D341Med (cell line): ENCODE measurements at regions not wholly inside any gene's neighbourhood (a gene's known extent, or its start where the extent isn't known, plus 50 kb on each side); places are given as distances from the start of the nearest gene placed in this dataset.
A peak's percentile ranks its signal among the peaks of the same experiment; 100 is the strongest.

Source experiments
- DNase-seq: peaks from one replicate; pipeline ENCODE4 v3.0.0; 2012; ENCODE audit warnings: low spot score

- DNase-seq = no peak
These were observed 70.1 kb upstream of the HIF1A start for GRCh38 chr14:61625165-61625564.

GRCh38 chr14:61627612-61628011 is 67.7 kb upstream of the HIF1A start:
- DNase-seq = no peak

DNA sequence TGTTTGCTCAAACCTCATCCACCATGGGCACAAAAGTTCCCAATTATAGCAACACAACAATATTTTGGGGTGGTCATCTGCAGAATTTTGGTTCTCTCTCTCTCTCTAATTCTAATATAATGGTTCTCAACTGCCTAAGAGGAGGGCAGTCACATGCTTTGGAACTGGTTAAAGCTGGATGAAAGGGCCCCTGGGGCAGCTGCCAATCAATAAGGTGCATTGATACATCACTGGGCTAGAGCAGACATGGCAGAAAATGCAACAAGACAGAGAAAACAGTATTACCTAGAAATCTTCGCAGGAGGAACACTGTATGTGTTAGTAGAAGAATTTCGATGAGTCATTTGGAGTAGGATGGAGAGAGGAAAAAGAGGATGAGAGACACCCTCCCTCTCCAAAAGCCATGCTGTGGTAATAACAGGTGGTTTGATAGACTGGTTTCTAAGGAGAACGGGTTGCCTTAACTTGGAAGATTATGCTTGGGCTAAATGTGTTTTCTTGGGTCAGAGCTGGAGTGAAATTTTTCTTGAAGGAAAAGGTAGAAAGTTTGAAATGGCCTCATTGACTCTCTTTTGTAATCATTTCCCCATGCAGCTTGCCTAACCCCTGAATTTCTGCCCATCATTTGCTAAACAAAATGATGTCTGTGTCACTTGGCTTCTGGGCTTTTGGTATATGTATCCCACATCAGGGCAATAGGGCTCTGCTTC is 67.1 kb upstream of the HIF1A start:
- no peak for DNase-seq

DNA sequence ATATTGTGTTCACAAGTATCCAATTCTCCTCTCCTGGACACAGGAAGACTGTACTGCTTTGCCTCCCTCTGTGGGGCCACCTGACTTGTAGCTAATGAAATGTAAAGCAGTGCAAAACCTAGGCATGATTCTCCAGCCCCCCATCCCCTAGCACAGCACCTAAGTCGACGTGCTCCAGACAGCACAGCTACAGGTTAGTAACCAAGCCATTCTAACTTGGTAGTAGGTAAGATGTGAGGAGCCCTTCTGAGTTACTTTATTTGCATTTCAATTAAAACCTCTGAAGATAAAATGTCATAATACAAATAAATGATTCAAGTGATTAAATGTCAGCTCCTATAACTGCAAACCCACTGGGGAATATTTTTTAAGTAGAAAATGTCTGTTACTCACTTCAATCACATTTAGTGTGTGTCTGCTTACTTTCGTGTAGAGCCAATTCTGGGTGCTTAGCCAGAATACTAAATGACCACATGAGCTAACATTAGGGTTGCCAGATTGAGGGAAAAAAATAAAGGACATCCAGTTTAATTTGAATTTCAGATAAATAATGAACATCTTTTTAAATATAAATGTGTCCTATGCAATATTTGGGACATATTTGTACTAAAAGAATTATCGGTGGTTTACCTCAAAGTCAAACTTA is 64.8 kb upstream of the HIF1A start:
- DNase-seq = no peak

- no peak for DNase-seq
These were observed 64.1 kb upstream of the HIF1A start for GRCh38 chr14:61631045-61631687.

DNA sequence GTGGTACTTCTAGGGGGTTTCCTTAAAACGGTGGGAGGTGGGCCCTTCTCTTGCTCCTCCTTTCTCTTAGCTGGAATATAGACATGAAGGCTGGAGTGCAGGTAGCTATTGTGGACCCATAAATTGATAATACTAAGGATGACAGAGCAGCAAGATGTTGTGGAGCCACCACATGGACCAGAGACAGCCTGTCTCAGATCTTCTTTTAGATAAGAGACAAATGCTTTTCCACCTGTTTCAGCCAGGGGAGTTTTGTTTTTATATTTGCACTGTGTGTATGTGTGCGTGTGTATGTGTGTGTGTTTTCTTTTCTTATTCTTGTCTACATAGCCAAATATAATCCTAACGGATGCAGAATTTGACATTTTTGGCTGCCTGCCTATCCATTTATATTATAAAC is 62.9 kb upstream of the HIF1A start:
- no peak for DNase-seq

DNA sequence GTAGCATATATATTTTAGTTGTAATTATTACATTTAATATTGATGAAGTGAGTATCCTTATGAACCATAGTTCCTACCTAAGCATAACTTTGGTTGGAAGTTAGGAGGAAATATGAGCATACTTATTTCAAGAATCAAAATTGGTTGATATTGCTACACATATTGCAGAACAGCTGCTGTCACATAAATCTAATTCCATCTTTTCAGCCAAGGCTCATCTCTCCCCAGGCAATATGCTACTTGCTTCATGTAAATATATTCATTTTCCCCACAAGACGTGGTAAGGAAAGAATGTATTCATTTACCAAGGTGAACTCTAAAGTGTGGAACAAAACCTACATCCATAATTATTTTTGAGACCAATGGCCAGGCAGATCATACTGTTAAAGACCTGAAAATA is 62.5 kb upstream of the HIF1A start:
- no peak for DNase-seq

DNA sequence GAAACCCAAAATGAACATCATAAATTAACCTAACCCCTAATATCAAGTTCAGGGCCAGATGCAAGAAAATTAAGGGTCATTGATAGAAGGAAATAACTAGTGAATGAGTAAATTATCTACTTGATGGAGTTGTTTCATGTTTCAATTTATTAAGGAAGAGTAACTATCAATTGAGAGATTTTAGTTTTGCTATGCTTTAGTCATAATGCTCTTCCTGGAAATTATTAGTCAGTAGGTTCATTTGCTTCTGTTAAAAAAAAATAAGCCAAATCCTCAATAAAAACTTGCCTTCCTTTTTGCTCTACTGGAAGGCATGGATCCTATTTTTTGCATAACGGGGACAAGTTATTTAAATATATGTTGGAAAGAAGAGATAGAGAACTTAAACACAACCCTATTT is 59.0 kb upstream of the HIF1A start:
- DNase-seq = no peak

DNA sequence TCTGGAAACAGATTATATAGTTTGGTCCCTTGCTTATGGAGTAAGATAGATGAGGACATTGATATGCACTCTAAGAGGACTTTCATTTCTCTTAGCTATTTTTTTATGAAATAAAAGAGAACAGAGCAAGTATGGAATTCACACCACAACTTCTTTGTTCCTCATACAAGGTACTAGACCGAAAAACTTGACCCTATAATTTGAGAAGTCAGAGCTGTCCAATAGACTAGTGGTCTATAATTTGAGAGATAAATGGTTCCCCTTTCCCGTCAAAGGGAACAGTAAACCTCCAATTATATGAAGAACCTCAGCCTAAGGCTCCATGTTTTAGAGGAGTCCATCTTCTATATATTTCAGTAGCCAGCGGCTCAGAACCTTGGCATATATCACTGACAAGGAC is 58.5 kb upstream of the HIF1A start:
- DNase-seq = no peak

DNA sequence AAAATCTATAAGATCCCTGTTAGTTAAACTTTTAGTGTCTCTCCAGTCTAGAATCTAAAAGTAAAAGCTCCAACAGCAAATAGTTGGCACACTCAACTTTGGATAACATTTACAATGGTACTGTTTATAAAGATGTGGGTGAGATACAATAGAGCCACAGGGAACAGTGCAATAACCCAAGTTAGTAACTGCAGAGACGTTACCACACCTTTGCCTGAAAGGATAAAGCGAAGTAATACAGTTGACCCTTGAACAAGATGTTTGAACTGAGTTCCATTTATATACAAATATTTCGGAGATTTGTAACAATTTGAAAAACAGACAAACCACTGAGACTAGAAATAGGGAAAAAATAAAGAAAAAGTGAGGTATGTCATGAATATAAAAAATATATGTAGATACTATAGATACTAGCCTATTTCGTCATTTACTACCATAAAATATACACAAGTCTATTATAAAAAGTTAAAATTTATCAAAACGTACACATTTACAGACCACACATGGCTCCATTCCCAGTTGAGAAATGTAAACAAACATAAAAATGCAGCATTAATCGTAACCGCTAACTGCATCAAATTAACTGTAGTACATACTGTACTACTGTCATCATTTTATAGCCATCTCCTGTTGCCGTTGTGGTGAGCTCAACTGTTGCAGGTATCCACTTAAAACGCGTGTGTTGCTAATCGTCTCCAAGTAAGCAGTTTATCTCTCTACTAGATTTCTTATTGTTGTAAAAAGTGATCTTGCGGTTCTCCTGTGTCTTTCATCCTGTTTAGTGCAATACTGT is 56.5 kb upstream of the HIF1A start:
- DNase-seq = no peak

DNA sequence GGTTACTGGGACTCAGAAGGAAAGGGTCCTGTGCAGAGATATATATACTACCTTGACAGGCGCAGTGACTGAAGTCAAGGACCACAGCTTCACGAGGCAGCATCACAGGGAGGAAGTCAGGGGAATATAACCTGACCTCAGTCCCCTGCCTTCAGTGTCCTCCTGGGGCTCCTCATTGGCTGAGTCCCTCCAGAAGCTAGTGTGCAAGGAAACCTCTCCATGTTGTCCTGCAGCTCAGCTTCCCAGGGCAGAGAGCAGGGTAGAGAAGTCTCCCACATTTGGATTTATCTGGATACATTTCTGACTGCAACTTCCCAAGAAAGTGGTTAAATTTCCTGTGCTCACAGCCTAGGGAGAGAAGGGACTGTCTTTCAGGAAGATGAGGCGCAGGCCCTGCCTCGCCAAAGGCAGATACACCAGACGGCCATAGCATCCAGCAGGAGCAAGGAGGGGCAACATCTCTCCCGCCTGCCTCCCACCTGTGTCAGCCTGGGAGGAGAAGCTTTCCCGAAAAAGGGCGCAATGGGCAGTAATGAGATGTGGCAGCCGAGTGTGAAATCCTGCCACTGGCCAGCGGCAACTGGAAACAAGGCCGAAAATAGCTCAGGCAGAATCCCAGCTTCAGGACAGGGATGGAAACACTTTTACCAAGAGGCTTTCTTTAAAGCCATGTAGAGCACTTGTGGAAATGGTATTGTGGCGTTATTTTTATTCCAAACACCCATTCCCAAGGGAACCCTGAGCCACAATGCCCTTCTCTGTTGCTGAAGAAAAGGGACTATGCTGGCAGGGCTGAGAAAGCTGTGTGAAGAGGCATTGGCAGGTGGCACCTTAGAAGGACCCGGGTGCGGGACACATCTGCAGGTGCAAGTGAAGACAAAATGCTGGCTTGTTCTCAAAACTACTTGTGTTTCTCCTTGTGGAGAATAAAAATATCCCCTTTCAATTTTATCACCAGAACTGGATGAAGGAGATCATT is 54.9 kb upstream of the HIF1A start:
- DNase-seq = no peak

DNA sequence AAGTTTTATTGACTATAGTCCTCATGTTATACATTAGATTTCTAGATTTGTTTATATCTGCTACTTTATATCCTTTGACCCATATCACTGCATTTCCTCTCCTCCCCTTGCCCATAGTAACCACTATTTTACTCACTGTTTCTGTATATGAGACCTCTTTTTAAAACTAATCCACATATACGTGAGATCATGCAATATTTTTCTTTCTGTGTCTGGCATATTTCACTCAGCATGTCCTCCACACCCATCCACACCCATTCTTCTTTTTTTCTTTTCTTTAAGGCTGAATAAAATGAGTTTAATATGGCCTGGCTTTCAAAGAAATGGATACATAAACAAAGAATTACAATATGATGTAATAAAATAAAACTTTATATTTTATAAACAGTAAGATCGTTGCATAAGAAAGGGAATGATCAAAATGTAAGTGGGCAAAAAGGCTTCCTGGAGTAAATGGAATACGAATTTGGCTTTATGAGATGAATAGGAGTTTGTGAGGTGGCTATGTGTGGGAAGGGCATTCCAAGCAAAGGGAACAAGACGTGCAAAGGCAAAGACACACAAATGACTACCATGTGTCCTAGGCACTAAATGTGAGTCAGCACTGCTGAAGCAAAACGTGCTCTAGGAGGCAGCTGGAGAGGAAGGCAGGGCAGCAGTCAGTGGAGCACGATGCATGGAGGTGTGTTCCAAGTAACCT is 53.2 kb upstream of the HIF1A start:
- DNase-seq = no peak

GRCh38 chr14:61642614-61642982 is 52.7 kb upstream of the HIF1A start:
- no peak for DNase-seq

- no peak for DNase-seq
These were observed 51.8 kb upstream of the HIF1A start for GRCh38 chr14:61643555-61643954.

DNA sequence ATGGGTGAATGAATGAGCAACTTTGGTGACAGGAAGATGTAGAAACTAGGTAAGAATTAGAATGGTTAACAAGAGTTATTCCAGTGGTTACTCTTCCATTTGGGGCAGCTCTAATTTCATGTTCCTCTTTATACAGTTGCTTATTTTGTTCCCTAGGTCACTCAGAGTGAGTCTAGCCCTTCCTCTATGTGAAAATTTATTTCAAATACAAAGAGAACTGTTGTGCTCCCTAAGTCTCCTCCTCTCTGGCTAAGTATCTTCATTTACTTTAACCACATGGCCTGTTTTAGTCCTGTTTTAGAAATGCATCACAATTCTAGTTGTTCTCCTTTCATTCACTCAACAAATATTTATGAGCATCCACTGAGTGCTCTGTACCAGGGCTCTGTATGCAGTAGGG is 51.1 kb upstream of the HIF1A start:
- DNase-seq = no peak

- DNase-seq = peak; percentile 49
These were observed 50.5 kb upstream of the HIF1A start for GRCh38 chr14:61644834-61645233.

GRCh38 chr14:61645247-61645646 is 50.1 kb upstream of the HIF1A start:
- no peak for DNase-seq
